ENCODE measurements at regions not wholly inside any gene's neighbourhood (a gene's known extent, or its start where the extent isn't known, plus 50 kb on each side); places are given as distances from the start of the nearest gene placed in this dataset.

DNA sequence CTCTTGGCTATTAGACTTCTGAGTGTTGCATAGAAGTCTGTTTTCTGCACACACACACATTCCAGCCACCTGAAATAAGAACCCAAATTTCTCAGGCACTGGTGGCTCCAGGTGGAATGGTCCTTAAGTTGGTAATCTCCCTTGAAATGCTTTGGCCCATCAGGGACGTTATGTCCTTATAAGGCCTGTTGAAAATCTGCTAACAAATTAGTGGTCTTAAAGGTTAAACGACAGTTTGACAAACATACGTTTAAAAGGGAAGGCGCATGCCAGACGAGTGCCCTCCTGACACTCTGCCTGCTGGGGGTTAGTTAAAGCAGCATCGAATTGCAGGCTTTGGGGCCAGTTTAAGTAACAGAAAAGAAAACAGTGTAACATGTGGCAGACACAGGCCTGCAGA is 125.0 kb downstream of the TBX22 start:
- Histone ChIP-seq H3K27me3 (replicated peaks; ENCODE audit: insufficient read depth, low read depth, low read length, poor library complexity) (no peaks in the 10 kb centered on the region), H3K4me1 (ENCODE audit: insufficient read depth, low read length, poor library complexity, severe bottlenecking) (no peaks in the 10 kb centered on the region), H3K4me3 (ENCODE audit: low read depth, low read length, poor library complexity, severe bottlenecking) (no peak overlapping the region), H3K36me3 (ENCODE audit: insufficient read depth, low read length, poor library complexity, severe bottlenecking) (no peaks in the 10 kb centered on the region), H3K27ac (ENCODE audit: low read depth, low read length, poor library complexity, severe bottlenecking) (no peak overlapping the region), H3K9me3 (ENCODE audit: low read depth, low read length, poor library complexity, severe bottlenecking) (no peaks in the 10 kb centered on the region)
- ChIA-PET CTCF (no interaction called here), POLR2A (ENCODE audit: low non-redundant PET) (no interaction called here)
- DNase-seq (ENCODE audit: low spot score): no peak
- TF ChIP-seq EZH2 (IDR thresholded peaks at IDR 0.05; ENCODE audit: borderline replicate concordance, low read depth, low read length, poor library complexity, severe bottlenecking): no peak
- TF ChIP-seq, protein P1, sequence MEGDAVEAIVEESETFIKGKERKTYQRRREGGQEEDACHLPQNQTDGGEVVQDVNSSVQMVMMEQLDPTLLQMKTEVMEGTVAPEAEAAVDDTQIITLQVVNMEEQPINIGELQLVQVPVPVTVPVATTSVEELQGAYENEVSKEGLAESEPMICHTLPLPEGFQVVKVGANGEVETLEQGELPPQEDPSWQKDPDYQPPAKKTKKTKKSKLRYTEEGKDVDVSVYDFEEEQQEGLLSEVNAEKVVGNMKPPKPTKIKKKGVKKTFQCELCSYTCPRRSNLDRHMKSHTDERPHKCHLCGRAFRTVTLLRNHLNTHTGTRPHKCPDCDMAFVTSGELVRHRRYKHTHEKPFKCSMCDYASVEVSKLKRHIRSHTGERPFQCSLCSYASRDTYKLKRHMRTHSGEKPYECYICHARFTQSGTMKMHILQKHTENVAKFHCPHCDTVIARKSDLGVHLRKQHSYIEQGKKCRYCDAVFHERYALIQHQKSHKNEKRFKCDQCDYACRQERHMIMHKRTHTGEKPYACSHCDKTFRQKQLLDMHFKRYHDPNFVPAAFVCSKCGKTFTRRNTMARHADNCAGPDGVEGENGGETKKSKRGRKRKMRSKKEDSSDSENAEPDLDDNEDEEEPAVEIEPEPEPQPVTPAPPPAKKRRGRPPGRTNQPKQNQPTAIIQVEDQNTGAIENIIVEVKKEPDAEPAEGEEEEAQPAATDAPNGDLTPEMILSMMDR (conservative IDR thresholded peaks at IDR 0.05; ENCODE audit: low read depth, low read length): no peak
- intact Hi-C loops (cut with micrococcal nuclease; ENCODE audit: unreplicated experiment): no loop called here
- BruUV-seq (replicated peaks): no TSS peak

DNA sequence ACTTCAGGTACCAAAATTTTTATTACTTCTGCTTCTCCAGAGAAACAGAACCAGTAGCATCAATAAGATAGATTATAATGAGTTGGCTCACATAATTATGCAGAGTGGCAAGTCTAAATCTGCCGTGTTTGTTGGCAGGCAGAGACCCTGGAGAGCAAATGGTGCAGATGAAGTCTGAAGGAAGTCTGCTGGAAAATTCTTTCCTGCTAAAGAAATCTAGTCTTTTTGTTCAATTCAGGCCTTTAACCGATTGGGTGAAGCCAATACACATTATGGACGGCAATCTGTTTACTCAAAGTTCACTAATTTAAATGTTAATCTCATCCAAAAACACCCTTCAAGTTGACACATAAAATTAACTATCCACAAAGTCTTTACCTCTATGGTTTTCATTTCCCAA is 156.0 kb downstream of the TBX22 start:
- H3K27ac ChIP-seq (ENCODE audit: low read depth, low read length, poor library complexity, severe bottlenecking): no peak overlapping the region
- DNase-seq (ENCODE audit: low spot score): no peak
- H3K9me3 ChIP-seq (ENCODE audit: low read depth, low read length, poor library complexity, severe bottlenecking): no peaks in the 10 kb centered on the region
- intact Hi-C loops (cut with micrococcal nuclease; ENCODE audit: unreplicated experiment): no loop called here
- BruUV-seq (replicated peaks): no TSS peak
- POLR2A ChIA-PET (ENCODE audit: low non-redundant PET): no interaction called here
- no peaks in the 10 kb centered on the region for H3K4me1 ChIP-seq (ENCODE audit: insufficient read depth, low read length, poor library complexity, severe bottlenecking)
- no peaks in the 10 kb centered on the region for H3K36me3 ChIP-seq (ENCODE audit: insufficient read depth, low read length, poor library complexity, severe bottlenecking)
- H3K27me3 ChIP-seq (replicated peaks; ENCODE audit: insufficient read depth, low read depth, low read length, poor library complexity): no peaks in the 10 kb centered on the region
- CTCF ChIA-PET: no interaction called here
- no peak overlapping the region for H3K4me3 ChIP-seq (ENCODE audit: low read depth, low read length, poor library complexity, severe bottlenecking)
- TF ChIP-seq EZH2 (IDR thresholded peaks at IDR 0.05; ENCODE audit: borderline replicate concordance, low read depth, low read length, poor library complexity, severe bottlenecking): no peak
- TF ChIP-seq, protein P1 (conservative IDR thresholded peaks at IDR 0.05; ENCODE audit: low read depth, low read length): no peak

DNA sequence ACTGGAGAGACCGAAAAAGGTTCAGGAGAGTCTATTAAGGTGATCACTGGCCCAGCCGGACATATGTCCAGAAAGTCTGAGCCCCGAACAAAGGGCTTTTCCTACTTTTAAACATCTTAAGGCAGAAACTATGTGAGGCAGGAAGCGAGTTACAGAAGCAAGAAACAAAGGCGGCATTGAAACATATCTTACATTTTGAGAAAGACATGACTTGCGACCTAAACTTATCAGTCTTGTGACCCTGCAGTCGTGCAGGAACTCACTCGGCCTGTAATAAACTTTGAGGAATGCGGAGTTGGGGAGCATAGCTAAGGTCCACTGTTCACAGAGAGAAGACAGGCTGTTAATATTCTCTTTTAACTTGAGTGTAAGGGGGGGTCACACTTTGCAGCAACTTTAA is 158.7 kb downstream of the TBX22 start:
- Histone ChIP-seq H3K9me3 (ENCODE audit: low read depth, low read length, poor library complexity, severe bottlenecking) (no peaks in the 10 kb centered on the region), H3K4me3 (ENCODE audit: low read depth, low read length, poor library complexity, severe bottlenecking) (no peak overlapping the region), H3K27ac (ENCODE audit: low read depth, low read length, poor library complexity, severe bottlenecking) (no peak overlapping the region), H3K27me3 (replicated peaks; ENCODE audit: insufficient read depth, low read depth, low read length, poor library complexity) (no peaks in the 10 kb centered on the region), H3K36me3 (ENCODE audit: insufficient read depth, low read length, poor library complexity, severe bottlenecking) (no peaks in the 10 kb centered on the region), H3K4me1 (ENCODE audit: insufficient read depth, low read length, poor library complexity, severe bottlenecking) (no peaks in the 10 kb centered on the region)
- no peak for TF ChIP-seq EZH2 (IDR thresholded peaks at IDR 0.05; ENCODE audit: borderline replicate concordance, low read depth, low read length, poor library complexity, severe bottlenecking)
- TF ChIP-seq, protein P1 (conservative IDR thresholded peaks at IDR 0.05; ENCODE audit: low read depth, low read length): no peak
- intact Hi-C loops (cut with micrococcal nuclease; ENCODE audit: unreplicated experiment): no loop called here
- DNase-seq (ENCODE audit: low spot score): no peak
- POLR2A ChIA-PET (ENCODE audit: low non-redundant PET): no interaction called here
- BruUV-seq (replicated peaks): no TSS peak
- CTCF ChIA-PET: no interaction called here

Measured in A673 (cell line).